GM12873 (cell line): ENCODE measurements at regions not wholly inside any gene's neighbourhood (a gene's known extent, or its start where the extent isn't known, plus 50 kb on each side); places are given as distances from the start of the nearest gene placed in this dataset.

Source experiments
- TF ChIP-seq, protein P1 (sequence below): IDR thresholded peaks from 2 replicates; pipeline ENCODE4 v1.5.1; 2012; ENCODE audit warnings: low read depth, mild to moderate bottlenecking, moderate library complexity, low read length, control low read depth; ENCODE audit not compliant: insufficient read depth; ENCODE audit errors: missing control alignments

DNA sequence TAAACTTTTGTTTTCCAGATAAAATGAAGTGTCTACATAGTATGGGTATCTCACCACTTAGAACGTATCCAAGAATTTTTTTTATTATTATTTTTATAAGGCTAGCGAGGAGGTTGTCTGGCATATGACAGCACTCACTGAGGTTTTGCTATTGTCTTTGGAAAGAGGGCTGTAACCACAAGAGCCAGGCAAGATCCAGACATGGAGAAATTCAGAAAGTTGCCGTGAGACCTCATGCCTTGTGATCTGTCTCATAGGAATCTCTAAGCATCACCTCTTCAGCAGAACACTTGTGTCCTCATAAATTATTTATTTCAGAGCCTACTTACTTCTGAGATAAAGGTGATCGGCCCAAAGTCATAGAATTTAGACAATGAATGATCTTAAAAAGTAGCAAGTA, 410.8 kb downstream of the CDH11 start:
- TF ChIP-seq, protein P1, sequence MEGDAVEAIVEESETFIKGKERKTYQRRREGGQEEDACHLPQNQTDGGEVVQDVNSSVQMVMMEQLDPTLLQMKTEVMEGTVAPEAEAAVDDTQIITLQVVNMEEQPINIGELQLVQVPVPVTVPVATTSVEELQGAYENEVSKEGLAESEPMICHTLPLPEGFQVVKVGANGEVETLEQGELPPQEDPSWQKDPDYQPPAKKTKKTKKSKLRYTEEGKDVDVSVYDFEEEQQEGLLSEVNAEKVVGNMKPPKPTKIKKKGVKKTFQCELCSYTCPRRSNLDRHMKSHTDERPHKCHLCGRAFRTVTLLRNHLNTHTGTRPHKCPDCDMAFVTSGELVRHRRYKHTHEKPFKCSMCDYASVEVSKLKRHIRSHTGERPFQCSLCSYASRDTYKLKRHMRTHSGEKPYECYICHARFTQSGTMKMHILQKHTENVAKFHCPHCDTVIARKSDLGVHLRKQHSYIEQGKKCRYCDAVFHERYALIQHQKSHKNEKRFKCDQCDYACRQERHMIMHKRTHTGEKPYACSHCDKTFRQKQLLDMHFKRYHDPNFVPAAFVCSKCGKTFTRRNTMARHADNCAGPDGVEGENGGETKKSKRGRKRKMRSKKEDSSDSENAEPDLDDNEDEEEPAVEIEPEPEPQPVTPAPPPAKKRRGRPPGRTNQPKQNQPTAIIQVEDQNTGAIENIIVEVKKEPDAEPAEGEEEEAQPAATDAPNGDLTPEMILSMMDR, result no peak

DNA sequence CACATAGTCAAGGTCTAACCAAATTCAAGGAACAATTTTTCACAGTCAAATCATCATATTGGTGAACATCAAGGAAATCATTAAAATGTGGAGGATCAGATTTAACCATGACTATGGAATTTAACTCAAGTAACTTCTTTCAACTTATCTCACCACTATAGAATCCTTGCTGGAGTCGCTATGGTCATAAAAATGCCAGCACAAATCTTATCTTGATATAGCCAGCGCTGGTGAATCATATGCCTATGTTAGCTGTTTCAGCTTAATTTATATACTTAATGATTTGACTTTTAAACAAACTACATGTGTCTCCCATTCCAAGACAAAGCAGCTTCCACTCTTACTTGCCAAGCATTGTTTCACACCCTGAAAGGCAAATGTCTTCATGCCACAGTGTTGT, 416.4 kb downstream of the CDH11 start:
- TF ChIP-seq, protein P1, result no peak

DNA sequence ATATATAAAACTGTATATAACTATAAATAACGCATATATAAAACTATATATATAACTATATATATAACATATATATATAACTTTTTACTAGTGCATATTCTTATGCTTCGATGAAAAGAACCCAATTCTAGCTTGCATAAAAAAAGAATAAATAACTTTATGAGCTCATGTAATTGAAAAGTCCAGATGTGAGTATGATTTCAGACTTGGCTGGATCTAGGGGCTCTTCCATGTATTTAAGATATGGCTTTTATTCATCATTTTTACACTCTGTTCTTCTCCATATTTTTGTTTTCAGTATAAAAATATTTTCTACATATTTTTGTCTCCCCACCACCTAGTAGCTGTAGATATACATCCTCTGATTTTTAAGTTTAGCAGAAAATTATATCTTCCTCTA, 417.5 kb downstream of the CDH11 start:
- TF ChIP-seq, protein P1, result no peak

DNA sequence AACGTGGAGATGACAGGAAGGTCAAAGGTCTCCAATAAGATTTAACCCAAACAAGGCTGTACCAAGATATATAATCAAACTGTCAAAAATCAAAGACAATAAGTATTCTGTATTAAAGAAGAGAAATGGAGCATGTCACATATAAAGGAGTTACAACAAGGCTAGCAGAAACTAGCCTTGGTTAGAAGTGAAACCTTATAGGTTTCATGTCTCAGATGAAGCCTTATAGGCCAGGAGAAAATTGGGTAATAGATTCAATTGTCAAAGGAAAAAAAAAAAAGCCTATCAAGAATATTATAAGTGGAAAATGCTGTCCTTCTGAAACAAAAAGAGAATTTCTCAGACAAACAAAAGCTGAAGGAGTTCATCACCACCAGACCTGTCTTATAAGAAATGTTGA, 419.4 kb downstream of the CDH11 start:
- TF ChIP-seq, protein P1, result no peak

DNA sequence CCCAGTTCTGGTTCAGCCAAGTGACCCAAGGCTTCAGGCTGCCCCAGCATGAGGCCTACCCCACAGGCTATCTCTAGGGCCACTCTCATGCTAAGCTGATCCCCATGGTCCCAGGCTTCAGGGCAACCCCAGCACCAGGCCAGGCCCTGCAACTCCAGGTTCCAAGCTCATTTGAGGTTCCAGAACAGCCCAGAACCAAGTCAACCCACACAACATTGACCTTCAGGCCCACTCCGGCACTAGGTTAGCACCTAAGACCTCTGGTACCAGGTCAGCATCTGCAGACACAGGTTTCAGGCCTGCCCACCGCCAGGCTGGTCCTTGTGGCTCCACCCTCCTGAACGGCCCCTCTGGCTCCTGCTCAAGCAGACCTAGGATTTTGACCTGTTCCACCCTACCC, 421.2 kb downstream of the CDH11 start:
- TF ChIP-seq, protein P1, result no peak

DNA sequence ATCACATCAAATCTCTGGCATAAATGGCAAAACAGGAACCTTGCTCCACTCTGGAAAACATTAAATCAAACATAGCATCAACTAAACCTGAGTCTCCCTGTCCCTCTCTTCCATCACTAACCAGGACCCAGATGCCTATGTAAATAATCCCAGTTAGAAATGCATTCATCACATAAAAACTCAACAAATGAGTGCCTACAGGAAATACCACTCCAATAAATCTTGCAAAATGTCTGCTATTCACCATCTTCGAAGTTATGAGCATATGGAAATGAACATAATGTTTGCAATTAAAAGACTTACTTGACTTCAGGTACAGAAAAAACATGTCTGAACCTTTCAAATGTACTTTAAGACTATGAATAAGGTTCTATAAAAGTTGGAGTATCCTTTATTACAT, 425.0 kb downstream of the CDH11 start:
- TF ChIP-seq, protein P1, result no peak

DNA sequence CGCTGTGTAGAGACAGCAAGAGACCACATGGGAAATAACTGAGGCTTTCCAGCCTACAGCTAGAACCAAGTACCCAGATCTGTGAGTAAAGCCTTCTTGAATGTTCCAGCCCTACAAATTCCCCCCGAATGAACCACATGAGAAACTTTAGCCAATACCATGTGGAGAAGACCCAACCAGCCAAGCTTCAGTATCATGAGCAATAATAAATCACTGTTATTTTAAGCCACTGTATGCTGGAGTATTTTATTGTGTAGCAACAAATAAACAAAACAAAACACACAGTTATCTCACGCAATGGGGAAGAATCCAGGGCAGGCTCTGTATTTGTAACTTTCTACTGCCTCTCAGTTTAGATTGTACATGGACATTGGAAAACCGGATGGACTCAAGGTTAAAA, 426.2 kb downstream of the CDH11 start:
- TF ChIP-seq, protein P1, result no peak
